Ishikawa (cell line): ENCODE measurements at regions not wholly inside any gene's neighbourhood (a gene's known extent, or its start where the extent isn't known, plus 50 kb on each side); places are given as distances from the start of the nearest gene placed in this dataset.

ENCODE experiments used
- CREB1 ChIP-seq: IDR thresholded peaks from 2 replicates; pipeline ENCODE4 v1.6.1; 2012; ENCODE audit warnings: low read depth
- TCF12 ChIP-seq: IDR thresholded peaks from 2 replicates; pipeline ENCODE4 v1.6.1; 2012; ENCODE audit warnings: low read depth
- YY1 ChIP-seq: IDR thresholded peaks from 2 replicates; pipeline ENCODE4 v1.6.1; 2012; ENCODE audit warnings: low read depth
- ZBTB7A ChIP-seq: IDR thresholded peaks from 2 replicates; pipeline ENCODE4 v1.6.1; 2012; ENCODE audit warnings: low read depth
- TF ChIP-seq, protein P1 (sequence below): IDR thresholded peaks from 2 replicates; pipeline ENCODE4 v1.6.1; 2012; ENCODE audit warnings: low read depth, mild to moderate bottlenecking

- TF ChIP-seq, protein P1, sequence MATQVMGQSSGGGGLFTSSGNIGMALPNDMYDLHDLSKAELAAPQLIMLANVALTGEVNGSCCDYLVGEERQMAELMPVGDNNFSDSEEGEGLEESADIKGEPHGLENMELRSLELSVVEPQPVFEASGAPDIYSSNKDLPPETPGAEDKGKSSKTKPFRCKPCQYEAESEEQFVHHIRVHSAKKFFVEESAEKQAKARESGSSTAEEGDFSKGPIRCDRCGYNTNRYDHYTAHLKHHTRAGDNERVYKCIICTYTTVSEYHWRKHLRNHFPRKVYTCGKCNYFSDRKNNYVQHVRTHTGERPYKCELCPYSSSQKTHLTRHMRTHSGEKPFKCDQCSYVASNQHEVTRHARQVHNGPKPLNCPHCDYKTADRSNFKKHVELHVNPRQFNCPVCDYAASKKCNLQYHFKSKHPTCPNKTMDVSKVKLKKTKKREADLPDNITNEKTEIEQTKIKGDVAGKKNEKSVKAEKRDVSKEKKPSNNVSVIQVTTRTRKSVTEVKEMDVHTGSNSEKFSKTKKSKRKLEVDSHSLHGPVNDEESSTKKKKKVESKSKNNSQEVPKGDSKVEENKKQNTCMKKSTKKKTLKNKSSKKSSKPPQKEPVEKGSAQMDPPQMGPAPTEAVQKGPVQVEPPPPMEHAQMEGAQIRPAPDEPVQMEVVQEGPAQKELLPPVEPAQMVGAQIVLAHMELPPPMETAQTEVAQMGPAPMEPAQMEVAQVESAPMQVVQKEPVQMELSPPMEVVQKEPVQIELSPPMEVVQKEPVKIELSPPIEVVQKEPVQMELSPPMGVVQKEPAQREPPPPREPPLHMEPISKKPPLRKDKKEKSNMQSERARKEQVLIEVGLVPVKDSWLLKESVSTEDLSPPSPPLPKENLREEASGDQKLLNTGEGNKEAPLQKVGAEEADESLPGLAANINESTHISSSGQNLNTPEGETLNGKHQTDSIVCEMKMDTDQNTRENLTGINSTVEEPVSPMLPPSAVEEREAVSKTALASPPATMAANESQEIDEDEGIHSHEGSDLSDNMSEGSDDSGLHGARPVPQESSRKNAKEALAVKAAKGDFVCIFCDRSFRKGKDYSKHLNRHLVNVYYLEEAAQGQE: no peak
- TF ChIP-seq CREB1 (no peak), YY1 (no peak), ZBTB7A (no peak), TCF12 (no peak)
These were observed 63.4 kb upstream of the AP1S2 start for GRCh38 chrX:15918003-15918402.
